H1 (cell line): ENCODE measurements at regions not wholly inside any gene's neighbourhood (a gene's known extent, or its start where the extent isn't known, plus 50 kb on each side); places are given as distances from the start of the nearest gene placed in this dataset.

Experiments used
- CTCF ChIA-PET: fragments of 300-600 bp; sonication (Branson Sonifier 250); formaldehyde crosslinking; loops from one replicate; lab custom pipeline; 2021; ENCODE audit not compliant: partially characterized antibody; lab: Charles Lee
- POLR2A ChIA-PET: fragments of 300-600 bp; sonication (Branson Sonifier 250); formaldehyde crosslinking; loops from one replicate; lab custom pipeline; 2021; ENCODE audit warnings: inconsistent platforms; ENCODE audit not compliant: partially characterized antibody; lab: Charles Lee
- DNase-seq, 2 experiments: peaks; one replicate each; pipeline versions ENCODE4 v3.0.0 to v3.0.0-alpha.2; 2010 to 2022; ENCODE audit warnings: low spot score in 2 of 2, low read depth in 1 of 2, mixed read lengths in 1 of 2
- FAIRE-seq: peaks from 2 replicates; lab custom pipeline; 2011; peaks lifted over from hg19 to GRCh38; lab: Jason Lieb, UNC
- H2AFZ ChIP-seq: 2 replicates; pipeline ENCODE4 v1.8.1; 2012; ENCODE audit warnings: low read length, inconsistent platforms
- H2AK5ac ChIP-seq: 2 replicates; pipeline ENCODE4 v1.6.1; 2013; ENCODE audit warnings: low read depth, low read length
- H2BK120ac ChIP-seq: replicated peaks from 2 replicates; pipeline ENCODE3; 2013; ENCODE audit warnings: low read depth, low read length, inconsistent platforms
- H2BK12ac ChIP-seq: 2 replicates; pipeline ENCODE4 v1.6.1; 2013; ENCODE audit warnings: low read depth, low read length
- H2BK15ac ChIP-seq: 2 replicates; pipeline ENCODE4 v1.6.1; 2013; ENCODE audit warnings: low read length
- H2BK20ac ChIP-seq: 2 replicates; pipeline ENCODE4 v1.6.1; 2013; ENCODE audit warnings: low read length
- H2BK5ac ChIP-seq: 2 replicates; pipeline ENCODE4 v1.6.1; 2013; ENCODE audit warnings: low read depth, low read length
- H3K14ac ChIP-seq: 2 replicates; pipeline ENCODE4 v1.6.1; 2013; ENCODE audit warnings: inconsistent platforms; ENCODE audit not compliant: insufficient read length
- H3K18ac ChIP-seq: 2 replicates; pipeline ENCODE4 v1.6.1; 2013; ENCODE audit warnings: low read length; ENCODE audit errors: extremely low read depth
- H3K23ac ChIP-seq: 2 replicates; pipeline ENCODE4 v1.6.1; 2013; ENCODE audit warnings: inconsistent platforms; ENCODE audit not compliant: insufficient read length
- H3K23me2 ChIP-seq: 2 replicates; pipeline ENCODE4 v1.6.1; 2013; ENCODE audit warnings: low read depth, low read length
- H3K27ac ChIP-seq: 2 replicates; pipeline ENCODE4 v1.6.1; 2011; ENCODE audit warnings: low read depth, low read length, inconsistent platforms
- H3K27me3 ChIP-seq, 4 experiments: replicated peaks in 1 of 4; 1 replicate in 1 of 4; 2 replicates in 3 of 4; pipeline versions ENCODE4 v1.6.1 to v1.8.1; 2011 to 2013; ENCODE audit warnings: low read length in 3 of 4, mild to moderate bottlenecking in 3 of 4, inconsistent platforms in 2 of 4, mixed read lengths in 2 of 4, moderate library complexity in 1 of 4; ENCODE audit not compliant: control insufficient read depth in 3 of 4, insufficient read depth in 3 of 4; ENCODE audit errors: extremely low read depth in 1 of 4
- H3K36me3 ChIP-seq, 4 experiments: 2 replicates each; pipeline versions ENCODE4 v1.6.1 to v1.8.1; 2011 to 2013; ENCODE audit warnings: mild to moderate bottlenecking in 4 of 4, low read length in 3 of 4, moderate library complexity in 2 of 4, control low read depth in 1 of 4, inconsistent platforms in 1 of 4; ENCODE audit not compliant: insufficient read depth in 4 of 4, control insufficient read depth in 2 of 4
- H3K4ac ChIP-seq: replicated peaks from 2 replicates; pipeline ENCODE3; 2013; ENCODE audit warnings: low read length, low read depth, mixed read lengths, inconsistent platforms; ENCODE audit not compliant: insufficient read length
- H3K4me1 ChIP-seq, 4 experiments: replicated peaks in 1 of 4; 1 replicate in 1 of 4; 2 replicates in 3 of 4; pipeline versions ENCODE4 v1.6.1 to v1.8.1; 2011 to 2013; ENCODE audit warnings: low read length in 3 of 4, inconsistent platforms in 2 of 4, mixed read lengths in 1 of 4; ENCODE audit not compliant: insufficient read depth in 4 of 4, control insufficient read depth in 3 of 4
- H3K4me2 ChIP-seq, 2 experiments: 2 replicates each; pipeline versions ENCODE4 v1.6.1 to v1.8.1; 2011 to 2013; ENCODE audit warnings: low read depth in 2 of 2, low read length in 2 of 2, control low read depth in 1 of 2, inconsistent platforms in 1 of 2, mild to moderate bottlenecking in 1 of 2; ENCODE audit not compliant: insufficient read depth in 1 of 2
- H3K4me3 ChIP-seq, 4 experiments: fragments of 200-600, 300-600 bp in 1 of 4; sonication (generic), shearing (Covaris generic), sonication (Bioruptor Twin) in 1 of 4; 2 replicates each; pipeline versions ENCODE4 v1.5.1 to v1.8.1; 2011 to 2016; ENCODE audit warnings: low read length in 4 of 4, low read depth in 3 of 4, control low read depth in 2 of 4, inconsistent platforms in 2 of 4, mild to moderate bottlenecking in 2 of 4, mixed read lengths in 1 of 4, moderate library complexity in 1 of 4; ENCODE audit not compliant: insufficient read depth in 2 of 4; ENCODE audit errors: extremely low read depth in 1 of 4
- H3K56ac ChIP-seq: replicated peaks from 2 replicates; pipeline ENCODE3; 2013; ENCODE audit warnings: low read depth, mild to moderate bottlenecking, mixed read lengths, low read length, inconsistent platforms; ENCODE audit not compliant: insufficient read length
- H3K79me1 ChIP-seq: 2 replicates; pipeline ENCODE4 v1.6.1; 2013; ENCODE audit warnings: low read depth, low read length, control low read depth
- H3K79me2 ChIP-seq, 2 experiments: 2 replicates each; pipeline versions ENCODE4 v1.6.1 to v1.8.1; 2012 to 2013; ENCODE audit warnings: low read length in 2 of 2, mild to moderate bottlenecking in 2 of 2, inconsistent platforms in 1 of 2; ENCODE audit not compliant: insufficient read depth in 2 of 2, control insufficient read depth in 1 of 2
- H3K9ac ChIP-seq, 4 experiments: replicated peaks in 1 of 4; 1 replicate in 1 of 4; 2 replicates in 3 of 4; pipeline versions ENCODE4 v1.6.1 to v1.8.1; 2011 to 2013; ENCODE audit warnings: low read depth in 3 of 4, low read length in 3 of 4, control low read depth in 2 of 4, mild to moderate bottlenecking in 2 of 4, moderate library complexity in 2 of 4, inconsistent platforms in 1 of 4; ENCODE audit errors: extremely low read depth in 1 of 4
- H3K9me3 ChIP-seq, 2 experiments: 2 replicates each; pipeline versions ENCODE4 v1.6.1 to v1.8.1; 2012 to 2013; ENCODE audit warnings: mild to moderate bottlenecking in 2 of 2, moderate library complexity in 2 of 2, control low read depth in 1 of 2, inconsistent platforms in 1 of 2, low read depth in 1 of 2, low read length in 1 of 2, mixed read lengths in 1 of 2; ENCODE audit not compliant: insufficient read depth in 2 of 2
- H4K20me1 ChIP-seq, 2 experiments: replicated peaks in 1 of 2; 2 replicates each; pipeline versions ENCODE3 to v1.8.1; 2011 to 2013; ENCODE audit warnings: inconsistent platforms in 2 of 2, low read length in 2 of 2, mild to moderate bottlenecking in 1 of 2; ENCODE audit not compliant: insufficient read depth in 2 of 2, control insufficient read depth in 1 of 2
- H4K5ac ChIP-seq: 2 replicates; pipeline ENCODE4 v1.6.1; 2013; ENCODE audit warnings: low read length, low read depth, mixed read lengths, inconsistent platforms; ENCODE audit not compliant: insufficient read length
- H4K8ac ChIP-seq: 2 replicates; pipeline ENCODE4 v1.8.0; 2013; ENCODE audit warnings: mild to moderate bottlenecking, moderate library complexity, low read length, inconsistent platforms; ENCODE audit not compliant: insufficient read depth; ENCODE audit errors: extremely low read depth
- H4K91ac ChIP-seq: replicated peaks from 2 replicates; pipeline ENCODE3; 2013; ENCODE audit warnings: low read length, mixed read lengths, inconsistent platforms; ENCODE audit not compliant: insufficient read length
- CTCF ChIP-seq, 3 experiments: IDR thresholded peaks; 1 replicate in 2 of 3; 2 replicates in 1 of 3; pipeline versions ENCODE4 v1.5.1 to v1.6.1; 2011; ENCODE audit warnings: low read length in 3 of 3, mild to moderate bottlenecking in 3 of 3, inconsistent platforms in 2 of 3, low read depth in 1 of 3, moderate library complexity in 1 of 3; ENCODE audit not compliant: insufficient read depth in 1 of 3; ENCODE audit errors: control extremely low read depth in 1 of 3
- USF2 ChIP-seq: IDR thresholded peaks from 2 replicates; pipeline ENCODE4 v1.6.1; 2011; ENCODE audit warnings: low read length, improper control_type of control experiment
- WGBS, 2 experiments: shearing (Covaris generic) in 1 of 2; methylation state at CpG; one replicate each; pipeline versions ENCODE4 v1.1.6 to v1.1.7; 2013 to 2015; ENCODE audit warnings: low lambda C conversion rate in 2 of 2, mixed read lengths in 2 of 2, inconsistent platforms in 1 of 2, low coverage in 1 of 2, missing lambda C conversion rate in 1 of 2; ENCODE audit not compliant: insufficient replicate concordance in 2 of 2, insufficient coverage in 1 of 2, insufficient read length in 1 of 2; ENCODE audit errors: extremely low coverage in 1 of 2, missing lambda C conversion rate in 1 of 2; 5-methylcytosine and 5-hydroxymethylcytosine counted together

GRCh38 chr1:63064135-63064534, 258.2 kb upstream of the FOXD3 start:
- H3K14ac ChIP-seq: no peak overlapping the region
- no peaks in the 10 kb centered on the region for H3K27me3 ChIP-seq
- H2BK15ac ChIP-seq: peak overlapping the region; percentile 37; the same call in 1 of the 2 replicates
- 85% methylated on average over 4 of the region's 4 CpGs; no CpG with 5 or more reads in 1 of the 2 experiments for WGBS, 2 experiments
- H3K4me1 ChIP-seq: no peaks in the 10 kb centered on the region
- POLR2A ChIA-PET: no interaction called here
- H2BK120ac ChIP-seq: no peak overlapping the region
- H3K23me2 ChIP-seq: no peaks in the 10 kb centered on the region
- no peak overlapping the region for H4K5ac ChIP-seq
- no peak overlapping the region for H4K8ac ChIP-seq
- H3K4me3 ChIP-seq: no peak overlapping the region
- no peak overlapping the region for H3K9ac ChIP-seq
- no peak overlapping the region for H3K23ac ChIP-seq
- H2AFZ ChIP-seq: no peak overlapping the region
- H3K27ac ChIP-seq: no peak overlapping the region
- H4K91ac ChIP-seq: no peak overlapping the region
- FAIRE-seq (no peak), DNase-seq (no peak)
- no peaks in the 10 kb centered on the region for H3K79me2 ChIP-seq
- H3K79me1 ChIP-seq: no peaks in the 10 kb centered on the region
- H2BK12ac ChIP-seq: no peak overlapping the region
- H4K20me1 ChIP-seq: no peaks in the 10 kb centered on the region
- H3K56ac ChIP-seq: no peak overlapping the region
- CTCF ChIA-PET: interaction anchor here (0.8 to 2.9 kb wide), 8 partner anchors 9 to 85 kb away, joined by 3 to 13 read pairs (median 6); no protein-coding TSS in a partner anchor
- H3K4me2 ChIP-seq: no peak overlapping the region
- H2BK20ac ChIP-seq: no peak overlapping the region
- TF ChIP-seq USF2 (no peak), CTCF (IDR thresholded peaks at IDR 0.05; ENCODE audit: control extremely low read depth in 1 of 3, insufficient read depth in 1 of 3, low read depth in 1 of 3, low read length in 3 of 3) (peak in 2 of 3 experiments; percentile 11 to 24; a peak in 2 of 4 replicates)
- H3K4ac ChIP-seq: no peak overlapping the region
- H3K18ac ChIP-seq: no peak overlapping the region
- no peaks in the 10 kb centered on the region for H3K36me3 ChIP-seq
- no peaks in the 10 kb centered on the region for H3K9me3 ChIP-seq
- no peak overlapping the region for H2AK5ac ChIP-seq
- no peak overlapping the region for H2BK5ac ChIP-seq
